NT2/D1 (cell line): ENCODE measurements at regions not wholly inside any gene's neighbourhood (a gene's known extent, or its start where the extent isn't known, plus 50 kb on each side); places are given as distances from the start of the nearest gene placed in this dataset.

ENCODE experiments used
- DNase-seq: peaks from one replicate; pipeline ENCODE4 v3.0.0-alpha.2; 2011; ENCODE audit warnings: low read depth, low spot score
- H3K27me3 ChIP-seq: 2 replicates; pipeline ENCODE4 v1.6.0; 2011; ENCODE audit warnings: mild to moderate bottlenecking; ENCODE audit not compliant: insufficient read length, insufficient read depth
- H3K36me3 ChIP-seq: 2 replicates; pipeline ENCODE4 v1.6.1; 2011; ENCODE audit warnings: mild to moderate bottlenecking, low read length, mixed read lengths; ENCODE audit not compliant: insufficient read depth, insufficient read length
- H3K4me1 ChIP-seq: 2 replicates; pipeline ENCODE4 v1.5.1; 2011; ENCODE audit not compliant: insufficient read depth, insufficient read length
- H3K4me3 ChIP-seq: 2 replicates; pipeline ENCODE4 v1.5.1; 2011; ENCODE audit warnings: low read depth; ENCODE audit not compliant: insufficient read length
- H3K9ac ChIP-seq: 2 replicates; pipeline ENCODE4 v1.6.0; 2011; ENCODE audit warnings: low read depth; ENCODE audit not compliant: insufficient read length
- H3K9me3 ChIP-seq: 2 replicates; pipeline ENCODE4 v1.5.1; 2011; ENCODE audit warnings: mild to moderate bottlenecking, low read length; ENCODE audit not compliant: insufficient read depth
- SUZ12 ChIP-seq: IDR thresholded peaks from 2 replicates; pipeline ENCODE4 v1.6.1; 2011; ENCODE audit not compliant: insufficient read length, insufficient read depth; ENCODE audit errors: extremely low read depth
- YY1 ChIP-seq: IDR thresholded peaks from 2 replicates; pipeline ENCODE4 v1.6.1; 2011; ENCODE audit not compliant: insufficient read length, insufficient read depth
- ZNF274 ChIP-seq: IDR thresholded peaks from 2 replicates; pipeline ENCODE4 v1.6.1; 2011; ENCODE audit warnings: mild to moderate bottlenecking, low read depth, low read length

GRCh38 chr7:113710310-113711096, 208.3 kb downstream of the PPP1R3A start:
- DNase-seq = peak; percentile 81
- Histone ChIP-seq H3K36me3 (no peaks in the 10 kb centered on the region), H3K4me1 (no peaks in the 10 kb centered on the region), H3K4me3 (no peak overlapping the region), H3K9me3 (no peaks in the 10 kb centered on the region), H3K9ac (no peak overlapping the region), H3K27me3 (no peaks in the 10 kb centered on the region)
- TF ChIP-seq ZNF274 (no peak), YY1 (no peak), SUZ12 (no peak)

DNA sequence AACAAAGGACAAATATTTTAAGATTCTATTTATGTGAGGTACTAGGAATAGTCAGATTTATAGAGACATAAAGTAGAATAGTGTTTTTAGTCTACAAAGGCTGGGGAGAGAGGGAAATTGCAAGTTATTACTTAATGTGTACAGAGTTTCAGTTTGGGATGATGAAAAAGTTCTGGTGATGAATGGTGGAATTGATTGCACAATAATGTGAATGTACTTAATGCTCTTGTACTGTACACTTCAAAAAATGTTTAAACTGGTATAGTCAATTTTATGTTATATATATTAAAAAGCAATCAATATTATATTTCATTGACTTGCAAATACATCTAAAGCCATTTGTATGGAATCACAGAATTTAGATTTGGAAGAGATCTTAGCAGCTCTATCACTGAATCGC, 213.4 kb downstream of the PPP1R3A start:
- DNase-seq = no peak

GRCh38 chr7:113698556-113699220, 220.1 kb downstream of the PPP1R3A start:
- peak; percentile 22 for DNase-seq
- Histone ChIP-seq H3K36me3 (no peaks in the 10 kb centered on the region), H3K27me3 (no peaks in the 10 kb centered on the region), H3K9ac (no peak overlapping the region), H3K9me3 (no peaks in the 10 kb centered on the region), H3K4me3 (no peak overlapping the region), H3K4me1 (no peaks in the 10 kb centered on the region)
- TF ChIP-seq YY1 (no peak), SUZ12 (no peak), ZNF274 (no peak)

More for the DNA sequence above, 213.4 kb downstream of the PPP1R3A start:
- Histone ChIP-seq H3K27me3 (no peaks in the 10 kb centered on the region), H3K9me3 (no peaks in the 10 kb centered on the region), H3K36me3 (no peaks in the 10 kb centered on the region), H3K4me1 (no peaks in the 10 kb centered on the region), H3K9ac (no peak overlapping the region), H3K4me3 (no peak overlapping the region)
- TF ChIP-seq ZNF274 (no peak), YY1 (no peak), SUZ12 (no peak)

- Histone ChIP-seq H3K4me1 (no peaks in the 10 kb centered on the region), H3K27me3 (no peaks in the 10 kb centered on the region), H3K9me3 (no peaks in the 10 kb centered on the region), H3K36me3 (no peaks in the 10 kb centered on the region), H3K9ac (no peak overlapping the region), H3K4me3 (no peak overlapping the region)
- DNase-seq = no peak
- TF ChIP-seq ZNF274 (no peak), SUZ12 (no peak), YY1 (no peak)
Measured at GRCh38 chr7:113694149-113694548, 224.7 kb downstream of the PPP1R3A start.

GRCh38 chr7:113684165-113684564, 234.6 kb downstream of the PPP1R3A start:
- Histone ChIP-seq H3K4me3 (no peak overlapping the region), H3K9me3 (no peaks in the 10 kb centered on the region), H3K36me3 (no peaks in the 10 kb centered on the region), H3K4me1 (no peaks in the 10 kb centered on the region), H3K9ac (no peak overlapping the region), H3K27me3 (no peaks in the 10 kb centered on the region)
- TF ChIP-seq ZNF274 (no peak), YY1 (no peak), SUZ12 (no peak)
- no peak for DNase-seq

DNA sequence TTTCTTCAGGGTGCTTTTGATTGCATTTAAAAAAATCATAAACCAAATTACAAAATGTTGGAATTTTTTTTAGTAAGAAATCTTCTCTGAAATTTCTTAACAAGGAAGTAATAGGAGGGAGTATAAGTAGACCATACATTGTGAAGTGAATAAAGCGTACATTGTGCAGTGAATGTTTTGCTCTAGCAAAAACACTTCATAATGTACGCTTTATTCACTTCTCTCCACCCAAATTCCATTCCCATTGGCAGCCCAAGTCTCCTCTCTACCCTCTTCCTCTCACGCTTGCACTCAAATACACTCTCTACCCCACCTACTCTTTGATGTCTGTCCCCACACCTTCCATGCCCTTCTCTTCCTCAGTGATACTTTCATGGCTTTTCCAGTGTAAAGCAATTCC, 241.0 kb downstream of the PPP1R3A start:
- H3K4me3 ChIP-seq = no peak overlapping the region
- H3K9ac ChIP-seq = no peak overlapping the region
- no peaks in the 10 kb centered on the region for H3K27me3 ChIP-seq
- DNase-seq = no peak
- no peaks in the 10 kb centered on the region for H3K9me3 ChIP-seq
- H3K4me1 ChIP-seq = no peaks in the 10 kb centered on the region
- no peak for TF ChIP-seq SUZ12
- no peak for TF ChIP-seq ZNF274
- TF ChIP-seq YY1 = no peak
- H3K36me3 ChIP-seq = no peaks in the 10 kb centered on the region

DNA sequence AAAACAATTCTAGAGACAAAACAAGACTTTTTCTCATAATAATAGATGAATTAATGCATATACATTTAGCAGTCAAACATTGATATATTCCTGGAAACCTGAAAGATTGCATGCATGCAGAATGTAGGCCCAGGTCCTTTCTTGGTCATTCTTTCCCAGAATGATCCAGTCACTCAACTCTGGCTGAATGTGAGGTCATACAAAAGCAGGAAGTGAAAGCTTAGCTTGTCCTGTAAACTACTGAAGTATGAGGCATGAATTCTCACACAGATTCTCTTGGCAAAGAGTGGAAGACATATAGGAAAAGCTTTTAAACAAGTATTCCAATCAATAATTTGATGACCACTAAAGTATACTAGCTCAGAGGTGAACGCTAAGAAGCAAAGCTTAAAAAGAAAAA, 253.9 kb downstream of the PPP1R3A start:
- Histone ChIP-seq H3K4me1 (no peaks in the 10 kb centered on the region), H3K27me3 (no peaks in the 10 kb centered on the region), H3K9ac (no peak overlapping the region), H3K9me3 (no peaks in the 10 kb centered on the region), H3K36me3 (no peaks in the 10 kb centered on the region), H3K4me3 (no peak overlapping the region)
- DNase-seq = no peak
- TF ChIP-seq YY1 = no peak
- TF ChIP-seq ZNF274 = no peak
- TF ChIP-seq SUZ12 = no peak
